GM12875 (cell line): ENCODE measurements at regions not wholly inside any gene's neighbourhood (a gene's known extent, or its start where the extent isn't known, plus 50 kb on each side); places are given as distances from the start of the nearest gene placed in this dataset.
"Not testable (repeated sequence)": the region's sequence is repeated elsewhere in the genome, so short reads cannot be mapped to it uniquely, and the experiment has no call there.

ENCODE experiments used
- H3K4me3 ChIP-seq: one replicate; pipeline ENCODE4 v1.5.1; 2011; ENCODE audit warnings: low read depth, low read length, control low read depth
- CTCF ChIP-seq: IDR thresholded peaks from 2 replicates; pipeline ENCODE4 v1.5.1; 2011; ENCODE audit warnings: low read depth, mild to moderate bottlenecking, control low read depth, inconsistent platforms, low read length, moderate library complexity, borderline replicate concordance; ENCODE audit not compliant: insufficient read depth

- TF ChIP-seq CTCF = no peak
- no peak overlapping the region for H3K4me3 ChIP-seq
Measured at GRCh38 chr7:49088017-49088416, 163.7 kb downstream of the CDC14C start.

GRCh38 chr7:49089717-49090116 lies 165.4 kb downstream of the CDC14C start:
- no peak for TF ChIP-seq CTCF
- H3K4me3 ChIP-seq = no peak overlapping the region

- TF ChIP-seq CTCF = no peak
- H3K4me3 ChIP-seq = no peak overlapping the region
Measured at GRCh38 chr7:49091089-49091488, 166.7 kb downstream of the CDC14C start.

- TF ChIP-seq CTCF = no peak
- H3K4me3 ChIP-seq = no peak overlapping the region
Measured at GRCh38 chr7:49091519-49091918, 167.2 kb downstream of the CDC14C start.

- TF ChIP-seq CTCF = no peak
Measured at GRCh38 chr7:49093218-49093617, 168.9 kb downstream of the CDC14C start.

GRCh38 chr7:49094866-49095265 lies 170.5 kb downstream of the CDC14C start:
- no peak for TF ChIP-seq CTCF
- H3K4me3 ChIP-seq = no peak overlapping the region

More at GRCh38 chr7:49093218-49093617, 168.9 kb downstream of the CDC14C start:
- no peak overlapping the region for H3K4me3 ChIP-seq

- no peak overlapping the region for H3K4me3 ChIP-seq
- TF ChIP-seq CTCF = no peak
Measured at GRCh38 chr7:49099587-49100326, 175.4 kb downstream of the CDC14C start.

- H3K4me3 ChIP-seq = not testable (repeated sequence)
Measured at GRCh38 chr7:49100908-49101740, 176.8 kb downstream of the CDC14C start.
